ENCODE measurements at regions not wholly inside any gene's neighbourhood (a gene's known extent, or its start where the extent isn't known, plus 50 kb on each side); places are given as distances from the start of the nearest gene placed in this dataset.

GRCh38 chr16:48054881-48055601 is 100.8 kb downstream of the ABCC12 start:
- TF ChIP-seq CTCF (IDR thresholded peaks at IDR 0.05 in 4 of 5, conservative IDR thresholded peaks at IDR 0.05 in 1 of 5) (peak; percentile 49 to 79 (median 50)), POLR2A (IDR thresholded peaks at IDR 0.05) (no peak)

All from gastrocnemius medialis (tissue), 4 donors.